ENCODE measurements at regions not wholly inside any gene's neighbourhood (a gene's known extent, or its start where the extent isn't known, plus 50 kb on each side); places are given as distances from the start of the nearest gene placed in this dataset.

- intact Hi-C loops (cut with micrococcal nuclease), result no loop called here
- H3K4me3 ChIP-seq (replicated peaks in 1 of 2; ENCODE audit: low read depth in 1 of 2, low read length in 2 of 2), result no peak overlapping the region
- peaks cover 12% of the 10 kb centered on the region for H3K27me3 ChIP-seq (ENCODE audit: insufficient read depth, low read length)
- no peaks in the 10 kb centered on the region for H3K79me2 ChIP-seq (ENCODE audit: insufficient read depth, low read length)
- no peak overlapping the region for H3K9ac ChIP-seq (ENCODE audit: low read length)
- H2AFZ ChIP-seq (ENCODE audit: low read depth, low read length, poor library complexity, severe bottlenecking), result no peak overlapping the region
- POLR2A ChIA-PET, result no interaction called here
- DNase-seq (ENCODE audit: low read depth, low spot score) (no peak), ATAC-seq (no peak)
- H4K20me1 ChIP-seq (ENCODE audit: insufficient read depth), result no peaks in the 10 kb centered on the region
- H3K4me1 ChIP-seq (ENCODE audit: control insufficient read depth in 1 of 2, insufficient read depth in 2 of 2, low read length in 2 of 2), result no peaks in the 10 kb centered on the region
- CTCF ChIA-PET, result no interaction called here
- no peak overlapping the region for H3K27ac ChIP-seq (ENCODE audit: low read depth, low read length)
- TF ChIP-seq CTCF (IDR thresholded peaks at IDR 0.05 in 2 of 3, conservative IDR thresholded peaks at IDR 0.05 in 1 of 3; ENCODE audit: borderline replicate concordance in 1 of 3, insufficient read depth in 1 of 3, low read depth in 2 of 3, low read length in 2 of 3), result no peak
- TF ChIP-seq SRF (IDR thresholded peaks at IDR 0.05; ENCODE audit: low read depth), result no peak
- TF ChIP-seq ZBTB33 (IDR thresholded peaks at IDR 0.05; ENCODE audit: extremely low read depth, insufficient replicate concordance, low read length), result no peak
- TF ChIP-seq EZH2phosphoT487 (IDR thresholded peaks at IDR 0.05; ENCODE audit: borderline replicate concordance), result no peak
- TF ChIP-seq CEBPB (IDR thresholded peaks at IDR 0.05; ENCODE audit: low read depth), result no peak
- TF ChIP-seq ZFX (IDR thresholded peaks at IDR 0.05), result no peak
- TF ChIP-seq ELF1 (IDR thresholded peaks at IDR 0.05; ENCODE audit: borderline replicate concordance, low read depth), result no peak
- no peak for TF ChIP-seq CBX3 (IDR thresholded peaks at IDR 0.05; ENCODE audit: low read depth)
- no peak for TF ChIP-seq EGR1 (IDR thresholded peaks at IDR 0.05; ENCODE audit: low read depth)
- TF ChIP-seq SP1 (IDR thresholded peaks at IDR 0.05; ENCODE audit: low read depth), result no peak
- no peak for TF ChIP-seq POLR2AphosphoS5 (IDR thresholded peaks at IDR 0.05; ENCODE audit: low read depth, low read length)
- no peak for TF ChIP-seq REST (IDR thresholded peaks at IDR 0.05; ENCODE audit: low read depth)
- no peak for TF ChIP-seq YY1 (IDR thresholded peaks at IDR 0.05; ENCODE audit: extremely low read depth, insufficient replicate concordance, low read depth, low read length)
- no peak for TF ChIP-seq ZNF274 (IDR thresholded peaks at IDR 0.05; ENCODE audit: low read depth, low read length)
- TF ChIP-seq FOSL1 (IDR thresholded peaks at IDR 0.05; ENCODE audit: low read depth), result no peak
- RAD21 ChIA-PET (ENCODE audit: low non-redundant PET in 1 of 2, low total read pairs in 2 of 2, uncharacterized antibody in 2 of 2, unreplicated experiment in 2 of 2), result no interaction called here
- H3K4me2 ChIP-seq (ENCODE audit: low read length), result no peak overlapping the region
- H3K9me3 ChIP-seq (ENCODE audit: control insufficient read depth in 1 of 2, insufficient read depth in 1 of 2, low read depth in 1 of 2, low read length in 2 of 2), result no peaks in the 10 kb centered on the region
- H3K36me3 ChIP-seq (ENCODE audit: control insufficient read depth in 1 of 2, insufficient read depth in 2 of 2, low read length in 2 of 2), result no peaks in the 10 kb centered on the region
- no peaks in the 10 kb centered on the region for H3K9me2 ChIP-seq (ENCODE audit: insufficient read depth)
- no TSS peak for BruUV-seq (replicated peaks)
Measured at GRCh38 chr11:112770487-112770886, 190.7 kb upstream of the NCAM1 start.

All from HCT116 (cell line).